ENCODE measurements at regions not wholly inside any gene's neighbourhood (a gene's known extent, or its start where the extent isn't known, plus 50 kb on each side); places are given as distances from the start of the nearest gene placed in this dataset.

- Histone ChIP-seq H3K27ac (replicated peaks) (no peak overlapping the region), H3K36me3 (no peaks in the 10 kb centered on the region), H3K4me3 (no peak overlapping the region), H3K4me1 (peaks cover 13% of the 10 kb centered on the region), H3K27me3 (ENCODE audit: low read depth) (no peaks in the 10 kb centered on the region), H3K9me3 (replicated peaks) (no peaks in the 10 kb centered on the region)
- intact Hi-C loops (cut with micrococcal nuclease), result no loop called here
- no peak for DNase-seq
- TF ChIP-seq CTCF (IDR thresholded peaks at IDR 0.05; ENCODE audit: borderline replicate concordance), result no peak
These were observed 225.2 kb downstream of the C12orf75 start for GRCh38 chr12:105555556-105556295.

GRCh38 chr12:105559310-105559709 lies 228.8 kb downstream of the C12orf75 start:
- no peak for TF ChIP-seq CTCF (IDR thresholded peaks at IDR 0.05; ENCODE audit: borderline replicate concordance)
- no peaks in the 10 kb centered on the region for H3K36me3 ChIP-seq
- H3K27ac ChIP-seq (replicated peaks), result no peak overlapping the region
- peaks cover 15% of the 10 kb centered on the region for H3K4me1 ChIP-seq
- no peak overlapping the region for H3K4me3 ChIP-seq
- intact Hi-C loops (cut with micrococcal nuclease), result no loop called here
- H3K9me3 ChIP-seq (replicated peaks), result no peaks in the 10 kb centered on the region
- DNase-seq, result no peak
- H3K27me3 ChIP-seq (ENCODE audit: low read depth), result no peaks in the 10 kb centered on the region

- DNase-seq, result no peak
- intact Hi-C loops (cut with micrococcal nuclease), result no loop called here
- TF ChIP-seq CTCF (IDR thresholded peaks at IDR 0.05; ENCODE audit: borderline replicate concordance), result peak; percentile 20
- H3K4me3 ChIP-seq, result no peak overlapping the region
- H3K4me1 ChIP-seq, result peaks cover 11% of the 10 kb centered on the region
- no peaks in the 10 kb centered on the region for H3K9me3 ChIP-seq (replicated peaks)
- no peaks in the 10 kb centered on the region for H3K27me3 ChIP-seq (ENCODE audit: low read depth)
- peak overlapping the region; percentile 33 for H3K27ac ChIP-seq (replicated peaks)
- no peaks in the 10 kb centered on the region for H3K36me3 ChIP-seq
These were observed 231.2 kb downstream of the C12orf75 start for GRCh38 chr12:105561546-105562198.

- H3K27me3 ChIP-seq (ENCODE audit: low read depth), result no peaks in the 10 kb centered on the region
- H3K36me3 ChIP-seq, result no peaks in the 10 kb centered on the region
- peak overlapping the region; percentile 33 for H3K27ac ChIP-seq (replicated peaks)
- DNase-seq, result peak; percentile 30
- intact Hi-C loops (cut with micrococcal nuclease), result no loop called here
- H3K4me3 ChIP-seq, result no peak overlapping the region
- TF ChIP-seq CTCF (IDR thresholded peaks at IDR 0.05; ENCODE audit: borderline replicate concordance), result no peak
- no peaks in the 10 kb centered on the region for H3K9me3 ChIP-seq (replicated peaks)
- peaks cover 11% of the 10 kb centered on the region for H3K4me1 ChIP-seq
These were observed 231.9 kb downstream of the C12orf75 start for GRCh38 chr12:105562199-105562971.

- no peaks in the 10 kb centered on the region for H3K36me3 ChIP-seq
- H3K27me3 ChIP-seq (ENCODE audit: low read depth), result no peaks in the 10 kb centered on the region
- TF ChIP-seq CTCF (IDR thresholded peaks at IDR 0.05; ENCODE audit: borderline replicate concordance), result no peak
- intact Hi-C loops (cut with micrococcal nuclease), result no loop called here
- H3K4me1 ChIP-seq, result peaks cover 4% of the 10 kb centered on the region
- H3K27ac ChIP-seq (replicated peaks), result no peak overlapping the region
- no peaks in the 10 kb centered on the region for H3K9me3 ChIP-seq (replicated peaks)
- no peak overlapping the region for H3K4me3 ChIP-seq
- DNase-seq, result no peak
These were observed 236.6 kb downstream of the C12orf75 start for GRCh38 chr12:105567061-105567460.
